HEK293 (cell line): ENCODE measurements at regions not wholly inside any gene's neighbourhood (a gene's known extent, or its start where the extent isn't known, plus 50 kb on each side); places are given as distances from the start of the nearest gene placed in this dataset.

Source experiments
- CTCF ChIA-PET: fragments of 350-600 bp; formaldehyde crosslinking; extraction: SDS; loops from one replicate; lab custom pipeline; 2021; ENCODE audit warnings: antibody characterized with exemption; lab: Yijun Ruan, JAX
- POLR2A ChIA-PET: fragments of 300-600 bp; formaldehyde crosslinking; extraction: SDS; loops from one replicate; lab custom pipeline; 2020; ENCODE audit warnings: antibody characterized with exemption, inconsistent platforms; lab: Yijun Ruan, JAX
- H3K27ac ChIP-seq: fragments of 200-500 bp; sonication (Bioruptor generic); 2 replicates; pipeline ENCODE4 v1.5.1; 2014; ENCODE audit warnings: low read depth, low read length, control low read depth, inconsistent platforms; ENCODE audit errors: extremely low read depth
- H3K36me3 ChIP-seq, 2 experiments: fragments of 200-500 bp in 1 of 2; sonication (Bioruptor generic) in 1 of 2; 1 replicate in 1 of 2; 2 replicates in 1 of 2; pipeline ENCODE4 v1.5.1; 2014 to 2017; ENCODE audit warnings: inconsistent platforms in 2 of 2, low read length in 2 of 2; ENCODE audit not compliant: control insufficient read depth in 2 of 2, insufficient read depth in 1 of 2
- H3K4me1 ChIP-seq: fragments of 200-500 bp; sonication (Bioruptor generic); 2 replicates; pipeline ENCODE4 v1.5.1; 2014; ENCODE audit warnings: mild to moderate bottlenecking, low read length, inconsistent platforms; ENCODE audit not compliant: control insufficient read depth, insufficient read depth
- H3K4me3 ChIP-seq: 2 replicates; pipeline ENCODE4 v1.5.1; 2011; ENCODE audit warnings: low read depth, mild to moderate bottlenecking, control low read depth, low read length, moderate library complexity
- H3K9me3 ChIP-seq: fragments of 200-500 bp; sonication (Bioruptor generic); 2 replicates; pipeline ENCODE4 v1.5.1; 2014; ENCODE audit warnings: low read depth, low read length, inconsistent platforms; ENCODE audit not compliant: control insufficient read depth, insufficient read depth
- ATF2 ChIP-seq: fragments of 450-650 bp; formaldehyde crosslinking; IDR thresholded peaks from 2 replicates; pipeline ENCODE4 v1.5.1; 2016; ENCODE audit warnings: missing biosample characterization, missing genetic modification characterization, low read depth
- EGR2 ChIP-seq: fragments of 450-650 bp; formaldehyde crosslinking; IDR thresholded peaks from 2 replicates; pipeline ENCODE4 v1.5.1; 2016; ENCODE audit warnings: low read depth, missing biosample characterization, missing genetic modification characterization
- HOXA7 ChIP-seq: sonication (generic); formaldehyde crosslinking; IDR thresholded peaks from 2 replicates; pipeline ENCODE4 v1.8.1; 2022; ENCODE audit warnings: missing genetic modification reagents, borderline replicate concordance
- KLF16 ChIP-seq: fragments of 450-650 bp; formaldehyde crosslinking; IDR thresholded peaks from 2 replicates; pipeline ENCODE4 v1.5.1; 2017; ENCODE audit warnings: missing biosample characterization, missing genetic modification characterization
- MZF1 ChIP-seq: fragments of 450-650 bp; formaldehyde crosslinking; IDR thresholded peaks from 2 replicates; pipeline ENCODE4 v1.5.1; 2017; ENCODE audit warnings: missing biosample characterization, missing genetic modification characterization, borderline replicate concordance
- PBX3 ChIP-seq: sonication (generic); formaldehyde crosslinking; IDR thresholded peaks from 2 replicates; pipeline ENCODE4 v1.8.1; 2022; ENCODE audit warnings: mild to moderate bottlenecking, moderate library complexity, missing genetic modification reagents
- SCRT2 ChIP-seq: fragments of 450-650 bp; formaldehyde crosslinking; IDR thresholded peaks from 2 replicates; pipeline ENCODE4 v1.5.1; 2016; ENCODE audit warnings: missing biosample characterization, missing genetic modification characterization
- ZBTB10 ChIP-seq: fragments of 450-650 bp; formaldehyde crosslinking; IDR thresholded peaks from 2 replicates; pipeline ENCODE4 v1.5.1; 2016; ENCODE audit warnings: missing biosample characterization, missing genetic modification characterization
- ZBTB21 ChIP-seq: fragments of 450-650 bp; formaldehyde crosslinking; IDR thresholded peaks from 2 replicates; pipeline ENCODE4 v1.5.1; 2017; ENCODE audit warnings: missing biosample characterization, missing genetic modification characterization
- ZFHX2 ChIP-seq: fragments of 450-650 bp; formaldehyde crosslinking; conservative IDR thresholded peaks from 2 replicates; pipeline ENCODE4 v1.5.1; 2016; ENCODE audit warnings: missing biosample characterization, missing genetic modification characterization
- ZIC2 ChIP-seq: fragments of 450-650 bp; formaldehyde crosslinking; IDR thresholded peaks from 2 replicates; pipeline ENCODE4 v1.5.1; 2016; ENCODE audit warnings: missing biosample characterization, missing genetic modification characterization
- ZNF112 ChIP-seq: fragments of 450-650 bp; formaldehyde crosslinking; IDR thresholded peaks from 2 replicates; pipeline ENCODE4 v1.5.0; 2017; ENCODE audit warnings: missing biosample characterization, missing genetic modification characterization
- ZNF157 ChIP-seq: fragments of 450-650 bp; formaldehyde crosslinking; IDR thresholded peaks from 2 replicates; pipeline ENCODE4 v1.5.1; 2016; ENCODE audit warnings: missing biosample characterization, missing genetic modification characterization
- ZNF19 ChIP-seq: fragments of 450-650 bp; formaldehyde crosslinking; IDR thresholded peaks from 2 replicates; pipeline ENCODE4; 2016; ENCODE audit warnings: missing biosample characterization, missing genetic modification characterization, low read depth
- ZNF292 ChIP-seq: fragments of 450-650 bp; formaldehyde crosslinking; IDR thresholded peaks from 2 replicates; pipeline ENCODE4 v1.5.1; 2016; ENCODE audit warnings: low read depth, missing biosample characterization, missing genetic modification characterization, borderline replicate concordance
- ZNF335 ChIP-seq: fragments of 450-650 bp; formaldehyde crosslinking; conservative IDR thresholded peaks from 2 replicates; pipeline ENCODE4 v1.5.1; 2016; ENCODE audit warnings: missing biosample characterization, missing genetic modification characterization
- ZNF350 ChIP-seq: fragments of 450-650 bp; formaldehyde crosslinking; IDR thresholded peaks from 2 replicates; pipeline ENCODE4 v1.5.0; 2017; ENCODE audit warnings: missing biosample characterization, mild to moderate bottlenecking, missing genetic modification characterization
- ZNF426 ChIP-seq: fragments of 450-650 bp; formaldehyde crosslinking; IDR thresholded peaks from 2 replicates; pipeline ENCODE4 v1.5.1; 2017; ENCODE audit warnings: missing biosample characterization, missing genetic modification characterization, mild to moderate bottlenecking, inconsistent platforms, moderate library complexity
- ZNF548 ChIP-seq: fragments of 450-650 bp; formaldehyde crosslinking; IDR thresholded peaks from 2 replicates; pipeline ENCODE4 v1.5.1; 2016; ENCODE audit warnings: missing biosample characterization, missing genetic modification characterization
- ZNF610 ChIP-seq: fragments of 450-650 bp; formaldehyde crosslinking; IDR thresholded peaks from 2 replicates; pipeline ENCODE4 v1.5.1; 2016; ENCODE audit warnings: missing biosample characterization, missing genetic modification characterization, borderline replicate concordance
- ZNF621 ChIP-seq: fragments of 450-650 bp; formaldehyde crosslinking; IDR thresholded peaks from 2 replicates; pipeline ENCODE4 v1.5.1; 2017; ENCODE audit warnings: missing biosample characterization, missing genetic modification characterization
- ZNF639 ChIP-seq: fragments of 450-650 bp; formaldehyde crosslinking; IDR thresholded peaks from 2 replicates; pipeline ENCODE4 v1.5.1; 2016; ENCODE audit warnings: missing biosample characterization, missing genetic modification characterization
- ZNF658 ChIP-seq: fragments of 450-650 bp; formaldehyde crosslinking; IDR thresholded peaks from 2 replicates; pipeline ENCODE4; 2016; ENCODE audit warnings: missing biosample characterization, missing genetic modification characterization
- ZNF664 ChIP-seq: fragments of 450-650 bp; formaldehyde crosslinking; IDR thresholded peaks from 2 replicates; pipeline ENCODE4 v1.5.1; 2016; ENCODE audit warnings: missing biosample characterization, missing genetic modification characterization
- ZNF677 ChIP-seq: fragments of 450-650 bp; IDR thresholded peaks from 2 replicates; pipeline ENCODE4 v1.5.0; 2018; ENCODE audit warnings: missing biosample characterization, mild to moderate bottlenecking, missing genetic modification characterization, moderate library complexity
- ZNF701 ChIP-seq: fragments of 450-650 bp; formaldehyde crosslinking; IDR thresholded peaks from 2 replicates; pipeline ENCODE4 v1.5.1; 2016; ENCODE audit warnings: missing biosample characterization, missing genetic modification characterization

- 0 out of 2 replicates have a peak, but pooled peaks have one; percentile 16 for TF ChIP-seq ZBTB21
- TF ChIP-seq ATF2 (tag by site-specific recombination), result peak; percentile 55; the same call in 1 of the 2 replicates
- no peak for TF ChIP-seq ZNF658 (tag by site-specific recombination)
- TF ChIP-seq EGR2 (tag by site-specific recombination), result peak; percentile 68
- no peak for TF ChIP-seq PBX3 (CRISPR knock-in tag)
- peak; percentile 65 for TF ChIP-seq ZFHX2 (tag by site-specific recombination)
- no peaks in the 10 kb centered on the region for H3K4me1 ChIP-seq
- ChIA-PET POLR2A (no interaction called here), CTCF (interaction anchor here (0.7 kb wide), 1 partner anchor 9 kb away, joined by 3 read pairs; no protein-coding TSS in a partner anchor)
- no peaks in the 10 kb centered on the region for H3K9me3 ChIP-seq
- no peaks in the 10 kb centered on the region for H3K36me3 ChIP-seq
- H3K27ac ChIP-seq, result no peak overlapping the region
- H3K4me3 ChIP-seq, result no peak overlapping the region
Observed at GRCh38 chr18:25538175-25538922, 186.4 kb upstream of the ZNF521 start.

GRCh38 chr18:25535495-25535894, 183.5 kb upstream of the ZNF521 start:
- Histone ChIP-seq H3K36me3 (no peaks in the 10 kb centered on the region), H3K9me3 (no peaks in the 10 kb centered on the region), H3K4me3 (no peak overlapping the region), H3K27ac (no peak overlapping the region), H3K4me1 (no peaks in the 10 kb centered on the region)
- ChIA-PET CTCF (interaction anchor here (0.7 kb wide), 1 partner anchor 98 kb away, joined by 3 read pairs; no protein-coding TSS in a partner anchor), POLR2A (no interaction called here)
- TF ChIP-seq ZNF292 (tag by site-specific recombination) (no peak), ZNF426 (tag by site-specific recombination) (no peak)

GRCh38 chr18:25534401-25534800, 182.4 kb upstream of the ZNF521 start:
- CTCF ChIA-PET, result no interaction called here
- TF ChIP-seq ZNF19 (tag by site-specific recombination), result no peak
- TF ChIP-seq ZNF112, result no peak
- no peak for TF ChIP-seq ZNF548 (tag by site-specific recombination)
- no peak for TF ChIP-seq SCRT2
- no peak for TF ChIP-seq ZNF664
- TF ChIP-seq KLF16 (tag by site-specific recombination), result no peak
- no peak for TF ChIP-seq ZNF157 (tag by site-specific recombination)
- no peak for TF ChIP-seq ZNF677 (tag by site-specific recombination)
- no peak for TF ChIP-seq ZNF350 (tag by site-specific recombination)
- TF ChIP-seq ZNF639, result no peak
- no peak for TF ChIP-seq ZBTB10
- no peak for TF ChIP-seq ZNF621 (tag by site-specific recombination)
- no peak for TF ChIP-seq ZNF610 (tag by site-specific recombination)
- TF ChIP-seq ZNF335 (tag by site-specific recombination), result no peak
- no peak for TF ChIP-seq HOXA7 (CRISPR knock-in tag)
- TF ChIP-seq MZF1 (tag by site-specific recombination), result no peak
- TF ChIP-seq ZNF701 (tag by site-specific recombination), result no peak
- no peak for TF ChIP-seq ZIC2

More at GRCh38 chr18:25534401-25534800, 182.4 kb upstream of the ZNF521 start:
- Histone ChIP-seq H3K4me3 (no peak overlapping the region), H3K4me1 (no peaks in the 10 kb centered on the region), H3K9me3 (no peaks in the 10 kb centered on the region), H3K27ac (no peak overlapping the region), H3K36me3 (no peaks in the 10 kb centered on the region)
- POLR2A ChIA-PET, result no interaction called here
